Activated naive CD4-positive, alpha-beta T cell treated with anti-CD3 and anti-CD28 coated beads for 36 hours (primary cell): ENCODE measurements at regions not wholly inside any gene's neighbourhood (a gene's known extent, or its start where the extent isn't known, plus 50 kb on each side); places are given as distances from the start of the nearest gene placed in this dataset.

Experiments used
- CTCF ChIA-PET: fragments of 350-600 bp; sonication (Branson Sonifier 250); formaldehyde crosslinking; loops from one replicate; lab custom pipeline; 2021; ENCODE audit warnings: antibody characterized with exemption; lab: Charles Lee
- DNase-seq: peaks from one replicate; pipeline ENCODE4 v3.0.0-alpha.2; 2020
- H3K27ac Mint-ChIP-seq: one replicate; pipeline ENCODE4 v1.8.0; 2021; ENCODE audit warnings: mild to moderate bottlenecking, mixed read lengths
- H3K27me3 Mint-ChIP-seq: one replicate; pipeline ENCODE4 v1.8.0; 2021; ENCODE audit warnings: low read depth, mixed read lengths
- H3K36me3 Mint-ChIP-seq: one replicate; pipeline ENCODE4 v1.8.0; 2021; ENCODE audit warnings: low read depth, mixed read lengths
- H3K4me1 Mint-ChIP-seq: one replicate; pipeline ENCODE4 v1.8.0; 2021; ENCODE audit warnings: low read depth, mixed read lengths
- H3K4me3 Mint-ChIP-seq: one replicate; pipeline ENCODE4 v1.8.0; 2021; ENCODE audit warnings: mild to moderate bottlenecking, moderate library complexity, mixed read lengths
- H3K9me3 Mint-ChIP-seq: one replicate; pipeline ENCODE4 v1.8.0; 2021; ENCODE audit warnings: mixed read lengths
- intact Hi-C: fragments of 100-400 bp; cut with micrococcal nuclease; formaldehyde crosslinking; loops from one replicate; pipeline ENCODE4 v1.15.1; 2023

DNA sequence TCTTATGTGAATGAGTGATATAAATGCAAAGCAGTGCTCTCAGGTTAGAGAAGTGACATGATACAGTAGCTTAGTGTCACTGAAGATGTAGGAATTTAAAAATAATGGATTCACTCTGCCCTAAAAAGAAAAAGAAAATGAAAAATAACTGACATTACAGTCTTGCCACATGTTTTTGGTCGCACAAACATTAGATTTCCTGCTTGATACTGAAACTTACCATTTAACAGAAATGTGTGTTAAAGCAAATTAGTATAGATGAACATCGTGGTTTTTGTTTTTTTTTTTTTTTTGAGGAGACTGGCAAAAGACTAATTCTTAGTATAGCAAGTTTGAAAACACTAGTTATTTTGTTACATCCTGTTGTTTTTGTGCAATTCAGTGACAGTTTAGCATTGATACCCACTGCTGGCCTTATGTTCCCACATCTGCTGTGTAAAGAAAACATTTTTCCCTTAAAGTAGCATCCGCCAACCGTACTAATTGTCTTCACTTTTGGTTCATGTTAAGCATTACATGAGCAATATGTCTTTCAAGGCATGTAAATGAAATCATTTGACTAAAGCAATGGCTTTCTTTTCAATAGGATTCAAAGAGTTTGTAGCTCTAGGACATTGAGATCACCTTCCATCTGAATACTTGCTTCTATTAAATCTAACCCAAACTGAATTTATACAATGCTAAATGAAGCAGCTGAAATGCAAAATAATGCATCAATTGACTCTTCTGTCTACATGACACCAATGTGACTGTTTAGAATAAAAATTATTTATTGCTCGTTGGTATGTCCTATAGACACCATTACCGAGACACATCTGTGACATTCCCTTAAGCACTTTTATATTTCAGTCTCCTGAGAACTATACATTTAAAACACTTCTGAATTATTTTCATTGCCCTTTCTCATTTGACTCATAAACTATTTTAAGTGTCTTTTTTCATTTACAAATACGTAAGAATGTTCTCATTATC is 859.1 kb downstream of the MAT2B start:
- Mint-ChIP-seq H3K4me1 (no peaks in the 10 kb centered on the region), H3K9me3 (peaks cover 2% of the 10 kb centered on the region)
- CTCF ChIA-PET = no interaction called here

DNA sequence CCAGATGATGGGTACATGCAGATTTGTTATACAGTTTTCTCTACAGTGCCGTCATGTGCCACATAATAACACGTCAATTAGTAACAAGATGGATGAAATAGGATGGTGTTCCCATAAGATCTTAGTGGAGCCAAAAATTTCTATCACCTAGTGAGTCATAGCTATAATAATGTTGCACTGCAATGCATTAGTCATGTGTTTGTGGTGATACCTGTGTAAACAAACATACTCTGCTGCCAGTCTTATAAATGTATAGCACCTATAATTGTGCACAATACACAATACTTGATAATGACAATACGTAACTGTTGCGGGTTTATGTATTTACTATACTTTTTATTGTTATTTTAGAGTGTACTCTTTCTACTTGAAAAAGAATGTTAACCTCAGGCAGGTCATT is 865.4 kb downstream of the MAT2B start:
- intact Hi-C loops = no loop called here
- DNase-seq = no peak
- Mint-ChIP-seq H3K4me1 (no peaks in the 10 kb centered on the region), H3K27ac (no peak overlapping the region), H3K36me3 (no peaks in the 10 kb centered on the region), H3K27me3 (no peaks in the 10 kb centered on the region), H3K9me3 (peaks cover 1% of the 10 kb centered on the region), H3K4me3 (no peak overlapping the region)
- CTCF ChIA-PET = no interaction called here

More for the DNA sequence above, 859.1 kb downstream of the MAT2B start:
- no peak for DNase-seq
- no peak overlapping the region for H3K27ac Mint-ChIP-seq
- H3K4me3 Mint-ChIP-seq = no peak overlapping the region
- intact Hi-C loops = no loop called here
- no peaks in the 10 kb centered on the region for H3K36me3 Mint-ChIP-seq
- no peaks in the 10 kb centered on the region for H3K27me3 Mint-ChIP-seq

DNA sequence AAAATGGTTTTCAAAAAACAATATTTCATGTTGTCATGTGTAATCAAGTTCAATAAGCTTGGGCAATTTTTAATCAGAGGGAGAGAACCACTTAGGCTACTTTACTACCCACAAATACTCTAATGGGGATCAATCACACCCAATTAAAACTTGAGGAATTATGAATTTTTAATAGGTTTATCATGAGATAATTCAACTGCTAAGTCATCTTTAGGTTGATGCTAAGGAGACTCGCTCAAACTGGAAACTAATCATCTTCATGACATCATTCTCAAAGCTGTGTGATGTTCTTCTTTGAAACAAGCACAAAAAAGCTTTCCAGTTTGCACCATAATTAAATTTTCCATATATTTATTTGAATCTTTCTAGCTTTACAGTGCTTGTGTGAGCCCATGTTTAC is 867.5 kb downstream of the MAT2B start:
- H3K4me3 Mint-ChIP-seq = no peak overlapping the region
- H3K36me3 Mint-ChIP-seq = no peaks in the 10 kb centered on the region
- DNase-seq = no peak
- no peaks in the 10 kb centered on the region for H3K4me1 Mint-ChIP-seq
- CTCF ChIA-PET = interaction anchor here (0.6 kb wide), 1 partner anchor 136 kb away, joined by 3 read pairs; no protein-coding TSS in a partner anchor
- intact Hi-C loops = no loop called here
- H3K27ac Mint-ChIP-seq = no peak overlapping the region
- H3K9me3 Mint-ChIP-seq = peaks cover 3% of the 10 kb centered on the region
- no peaks in the 10 kb centered on the region for H3K27me3 Mint-ChIP-seq

DNA sequence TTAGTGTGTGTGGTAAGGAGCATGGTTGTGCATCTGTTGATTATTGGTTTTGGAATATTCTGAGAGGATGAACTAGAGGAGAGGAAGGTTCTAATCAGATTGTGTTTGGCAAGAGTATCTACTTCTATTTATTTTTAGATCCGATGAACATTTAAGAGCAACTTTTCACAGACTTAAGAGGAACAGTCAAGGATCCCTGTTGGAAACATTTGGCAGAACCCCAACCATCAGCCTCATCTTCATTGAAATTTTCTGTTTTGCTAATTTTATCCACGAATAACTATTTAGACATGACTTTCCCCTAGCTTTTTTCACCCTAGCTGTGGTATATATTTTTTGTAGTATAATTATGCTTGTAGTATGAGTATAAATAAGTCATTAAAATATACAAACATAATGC is 868.5 kb downstream of the MAT2B start:
- Mint-ChIP-seq H3K9me3 (peaks cover 6% of the 10 kb centered on the region), H3K4me1 (no peaks in the 10 kb centered on the region), H3K4me3 (no peak overlapping the region), H3K27me3 (no peaks in the 10 kb centered on the region), H3K36me3 (no peaks in the 10 kb centered on the region), H3K27ac (no peak overlapping the region)
- no peak for DNase-seq
- CTCF ChIA-PET = no interaction called here
- intact Hi-C loops = no loop called here

DNA sequence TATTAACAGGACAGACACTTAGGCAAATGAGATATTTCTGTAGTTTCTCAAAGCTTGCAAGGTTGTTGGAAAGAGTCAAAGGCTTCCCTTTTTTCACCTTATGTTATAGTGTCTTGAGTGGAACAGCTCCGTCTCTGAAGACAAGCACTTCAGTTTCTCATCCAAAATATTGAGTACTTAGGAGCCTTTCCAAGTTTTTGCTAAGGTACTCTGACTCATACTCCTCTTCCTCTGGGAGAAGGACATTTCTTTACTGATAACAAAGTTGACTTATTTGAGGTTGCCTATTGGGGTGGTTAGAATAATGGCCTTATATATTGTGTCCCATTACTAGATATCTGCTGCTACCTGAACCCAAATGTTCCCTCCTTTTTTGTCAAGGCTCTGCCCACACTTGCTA is 869.6 kb downstream of the MAT2B start:
- intact Hi-C loops = no loop called here
- Mint-ChIP-seq H3K4me1 (no peaks in the 10 kb centered on the region), H3K36me3 (no peaks in the 10 kb centered on the region), H3K27ac (no peak overlapping the region), H3K4me3 (no peak overlapping the region), H3K27me3 (no peaks in the 10 kb centered on the region), H3K9me3 (peaks cover 11% of the 10 kb centered on the region)
- CTCF ChIA-PET = no interaction called here
- no peak for DNase-seq

DNA sequence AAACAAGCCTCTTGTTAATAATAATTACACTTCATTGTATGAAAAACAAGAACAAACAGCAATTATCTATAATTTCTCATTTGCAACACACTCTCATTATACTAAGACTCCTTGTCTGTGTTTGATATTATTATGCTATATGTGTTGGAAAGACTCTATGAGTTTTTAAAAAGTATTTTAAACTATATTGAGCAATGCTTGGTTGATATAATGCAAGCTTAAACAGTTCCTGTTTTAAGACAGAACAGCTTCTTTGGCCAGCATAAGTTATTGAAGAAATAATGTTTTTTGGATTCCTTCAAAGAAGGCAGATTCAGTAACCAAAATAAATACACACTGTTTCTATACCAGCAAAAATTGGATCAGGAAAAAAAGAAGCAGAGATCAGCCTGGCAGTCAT is 871.4 kb downstream of the MAT2B start:
- intact Hi-C loops = no loop called here
- CTCF ChIA-PET = no interaction called here
- Mint-ChIP-seq H3K4me3 (no peak overlapping the region), H3K4me1 (no peaks in the 10 kb centered on the region), H3K27ac (no peak overlapping the region), H3K27me3 (no peaks in the 10 kb centered on the region), H3K9me3 (peaks cover 9% of the 10 kb centered on the region), H3K36me3 (no peaks in the 10 kb centered on the region)
- DNase-seq = no peak

DNA sequence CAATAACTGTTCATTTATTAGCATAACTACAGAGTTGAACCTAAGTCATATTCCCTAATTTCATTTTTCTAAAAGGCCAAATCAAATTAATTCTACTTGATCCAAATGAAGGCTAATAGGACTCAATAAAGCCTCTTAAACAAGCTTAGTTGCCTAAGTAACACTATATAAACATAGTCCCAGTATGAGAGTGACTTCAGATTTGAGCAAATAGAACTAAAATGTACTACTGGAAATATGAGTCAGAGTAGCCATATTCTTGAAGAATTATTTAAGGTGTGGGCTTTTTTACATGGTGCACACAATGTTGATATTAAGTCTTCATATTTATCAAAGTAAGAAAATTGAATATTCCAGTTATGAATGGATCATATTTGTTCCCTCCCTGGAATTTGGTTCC is 872.3 kb downstream of the MAT2B start:
- Mint-ChIP-seq H3K27ac (no peak overlapping the region), H3K4me1 (no peaks in the 10 kb centered on the region), H3K27me3 (no peaks in the 10 kb centered on the region), H3K36me3 (no peaks in the 10 kb centered on the region), H3K4me3 (no peak overlapping the region), H3K9me3 (peaks cover 9% of the 10 kb centered on the region)
- CTCF ChIA-PET = no interaction called here
- DNase-seq = no peak
- intact Hi-C loops = no loop called here

DNA sequence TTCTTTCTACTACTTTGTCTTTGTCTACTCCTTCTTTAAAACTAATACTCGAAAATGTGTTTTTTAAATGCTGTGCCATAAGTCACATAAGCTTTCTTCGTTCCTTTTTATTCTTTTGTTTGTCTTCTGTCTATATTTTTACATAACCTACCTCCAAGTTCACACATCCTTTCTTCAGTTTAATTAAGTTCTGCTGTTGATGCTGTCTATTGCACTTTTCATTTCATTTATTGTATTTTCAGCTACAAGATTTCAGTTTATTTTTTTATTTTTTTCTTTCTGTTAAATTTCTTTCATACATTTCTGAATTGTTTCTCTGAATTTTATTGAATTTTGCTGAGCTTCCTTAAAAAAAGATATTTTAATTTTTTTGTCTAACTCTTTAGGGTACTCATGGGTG is 878.2 kb downstream of the MAT2B start:
- Mint-ChIP-seq H3K36me3 (no peaks in the 10 kb centered on the region), H3K9me3 (peaks cover 6% of the 10 kb centered on the region)
- intact Hi-C loops = no loop called here

DNA sequence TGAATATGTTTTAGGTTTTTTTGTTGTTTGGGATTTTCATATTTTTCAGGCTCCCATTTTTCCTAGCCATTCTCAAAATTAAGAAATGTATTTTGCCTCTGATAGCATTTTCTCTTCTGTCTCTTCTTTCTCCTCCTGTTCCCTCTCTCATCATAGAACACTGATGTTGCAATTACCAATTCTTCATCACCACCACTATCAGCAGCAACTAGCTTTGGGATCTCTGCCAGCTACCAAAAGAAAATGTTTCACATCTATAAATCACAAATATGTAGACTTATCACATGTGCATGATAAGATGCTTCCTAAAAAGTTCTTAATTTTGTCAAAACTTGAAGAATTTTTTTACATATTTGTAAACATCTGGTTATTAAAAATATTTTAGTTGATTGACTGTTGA is 887.1 kb downstream of the MAT2B start:
- CTCF ChIA-PET = no interaction called here
- H3K27me3 Mint-ChIP-seq = no peaks in the 10 kb centered on the region
- H3K9me3 Mint-ChIP-seq = peaks cover 5% of the 10 kb centered on the region
- H3K36me3 Mint-ChIP-seq = no peaks in the 10 kb centered on the region
- H3K4me1 Mint-ChIP-seq = no peaks in the 10 kb centered on the region
- intact Hi-C loops = no loop called here
- DNase-seq = no peak
- no peak overlapping the region for H3K4me3 Mint-ChIP-seq
- no peak overlapping the region for H3K27ac Mint-ChIP-seq

More for the DNA sequence above, 878.2 kb downstream of the MAT2B start:
- no peak overlapping the region for H3K27ac Mint-ChIP-seq
- CTCF ChIA-PET = interaction anchor here (0.6 kb wide), 1 partner anchor 1360 kb away, joined by 3 read pairs; no protein-coding TSS in a partner anchor
- no peak overlapping the region for H3K4me3 Mint-ChIP-seq
- H3K27me3 Mint-ChIP-seq = no peaks in the 10 kb centered on the region
- DNase-seq = no peak
- no peaks in the 10 kb centered on the region for H3K4me1 Mint-ChIP-seq

DNA sequence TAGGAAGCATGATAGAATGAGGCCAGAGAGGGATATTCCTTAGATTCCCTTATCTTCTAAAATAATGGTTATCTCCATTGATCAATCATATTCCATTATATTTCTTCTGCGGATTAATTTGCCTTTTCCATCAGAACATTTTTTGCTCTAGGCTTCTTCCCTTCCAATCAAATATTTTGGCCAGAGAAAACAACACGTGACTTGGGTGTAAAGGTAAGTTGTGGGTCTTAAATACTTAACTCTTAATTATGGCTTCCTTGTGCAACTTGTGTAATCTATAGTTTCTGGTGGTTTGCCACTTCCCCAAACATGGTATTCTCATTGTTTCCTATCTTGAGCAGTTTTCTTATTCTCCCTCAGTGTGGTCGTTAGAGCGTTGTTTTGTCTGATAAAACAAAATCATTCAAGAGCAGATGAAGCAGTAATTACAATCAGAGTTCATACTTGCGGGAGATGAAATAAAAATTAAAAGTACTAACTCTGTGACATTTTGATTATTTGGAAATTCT is 889.3 kb downstream of the MAT2B start:
- no peak overlapping the region for H3K27ac Mint-ChIP-seq
- intact Hi-C loops = no loop called here
- H3K9me3 Mint-ChIP-seq = peaks cover 5% of the 10 kb centered on the region
- no peaks in the 10 kb centered on the region for H3K4me1 Mint-ChIP-seq
- H3K36me3 Mint-ChIP-seq = no peaks in the 10 kb centered on the region
- CTCF ChIA-PET = no interaction called here
- DNase-seq = no peak
- H3K4me3 Mint-ChIP-seq = no peak overlapping the region
- no peaks in the 10 kb centered on the region for H3K27me3 Mint-ChIP-seq

DNA sequence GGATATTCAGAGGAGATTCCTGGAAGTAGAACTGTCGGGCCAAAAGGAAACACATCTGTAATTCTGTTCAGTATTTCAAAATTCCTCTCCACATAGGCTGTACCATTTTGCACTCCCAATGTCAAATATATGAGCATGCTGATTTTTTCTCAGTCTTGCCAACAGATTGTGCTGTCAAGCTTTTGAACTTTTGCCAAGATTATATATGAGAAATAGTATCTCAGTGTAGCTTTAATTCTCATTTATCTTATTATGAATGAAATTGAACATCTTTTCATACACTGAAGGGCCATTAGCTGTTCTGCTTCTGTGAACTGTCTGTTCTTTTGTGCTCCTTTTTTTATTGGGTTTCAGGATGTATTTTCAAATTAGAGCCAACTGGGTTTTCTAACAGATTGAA is 907.1 kb downstream of the MAT2B start:
- H3K4me1 Mint-ChIP-seq = no peaks in the 10 kb centered on the region
- CTCF ChIA-PET = no interaction called here
- intact Hi-C loops = no loop called here
- H3K9me3 Mint-ChIP-seq = peaks cover 10% of the 10 kb centered on the region
- no peak overlapping the region for H3K27ac Mint-ChIP-seq
- H3K36me3 Mint-ChIP-seq = no peaks in the 10 kb centered on the region
- DNase-seq = no peak
- no peaks in the 10 kb centered on the region for H3K27me3 Mint-ChIP-seq
- H3K4me3 Mint-ChIP-seq = no peak overlapping the region

DNA sequence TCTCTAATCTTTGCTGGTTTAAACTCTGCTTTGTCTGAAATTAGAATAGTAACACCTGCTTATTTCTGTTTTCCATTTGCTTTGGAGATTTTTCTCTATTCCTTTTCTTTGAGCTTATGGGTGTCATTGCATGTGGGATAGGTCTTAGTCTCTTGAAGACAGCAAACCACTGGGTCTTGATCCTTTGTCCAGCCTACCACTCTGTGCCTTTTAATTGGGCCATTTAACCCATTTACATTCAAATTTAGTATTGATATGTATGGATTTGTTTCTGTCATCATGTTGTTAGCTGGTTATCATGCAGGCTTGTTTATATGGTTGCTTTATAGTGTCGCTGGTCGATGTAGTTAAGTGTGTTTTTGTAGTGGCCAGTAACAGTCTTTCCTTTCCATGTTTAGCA is 914.7 kb downstream of the MAT2B start:
- CTCF ChIA-PET = no interaction called here
- no peak overlapping the region for H3K27ac Mint-ChIP-seq
- H3K4me3 Mint-ChIP-seq = no peak overlapping the region
- H3K9me3 Mint-ChIP-seq = peaks cover 14% of the 10 kb centered on the region
- no peaks in the 10 kb centered on the region for H3K4me1 Mint-ChIP-seq
- intact Hi-C loops = no loop called here
- DNase-seq = no peak
- no peaks in the 10 kb centered on the region for H3K27me3 Mint-ChIP-seq
- H3K36me3 Mint-ChIP-seq = no peaks in the 10 kb centered on the region

DNA sequence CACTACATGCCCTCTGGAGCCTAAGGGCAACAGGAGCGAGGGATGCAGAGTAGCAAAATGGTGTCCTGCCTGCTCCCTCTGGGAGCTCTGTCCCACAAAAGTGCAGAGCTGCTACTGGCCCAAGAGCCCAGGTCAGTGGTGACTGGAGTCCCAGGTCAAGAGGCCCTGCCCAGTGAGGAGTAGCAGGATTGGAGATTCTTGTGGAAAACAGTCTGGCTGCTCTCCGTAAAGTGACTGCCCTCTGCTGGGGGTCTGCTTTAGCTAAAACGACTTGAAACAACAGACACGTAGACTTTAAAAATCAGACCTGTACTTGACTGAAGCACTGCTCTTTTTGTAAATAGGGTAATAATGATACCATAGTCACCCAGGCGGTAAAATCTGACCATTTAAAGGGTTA is 917.0 kb downstream of the MAT2B start:
- Mint-ChIP-seq H3K36me3 (no peaks in the 10 kb centered on the region), H3K9me3 (peaks cover 15% of the 10 kb centered on the region), H3K27ac (no peak overlapping the region), H3K27me3 (no peaks in the 10 kb centered on the region), H3K4me1 (no peaks in the 10 kb centered on the region), H3K4me3 (no peak overlapping the region)
- CTCF ChIA-PET = no interaction called here
- no peak for DNase-seq
- intact Hi-C loops = no loop called here
